HG03039 (cell line): ENCODE measurements at regions not wholly inside any gene's neighbourhood (a gene's known extent, or its start where the extent isn't known, plus 50 kb on each side); places are given as distances from the start of the nearest gene placed in this dataset.

Experiments used
- ATAC-seq: cut with Tn5 transposase; IDR thresholded peaks from one replicate; pipeline ENCODE4 v1.9.1; 2021; ENCODE audit warnings: mild to moderate bottlenecking, moderate library complexity; ENCODE audit not compliant: unreplicated experiment

DNA sequence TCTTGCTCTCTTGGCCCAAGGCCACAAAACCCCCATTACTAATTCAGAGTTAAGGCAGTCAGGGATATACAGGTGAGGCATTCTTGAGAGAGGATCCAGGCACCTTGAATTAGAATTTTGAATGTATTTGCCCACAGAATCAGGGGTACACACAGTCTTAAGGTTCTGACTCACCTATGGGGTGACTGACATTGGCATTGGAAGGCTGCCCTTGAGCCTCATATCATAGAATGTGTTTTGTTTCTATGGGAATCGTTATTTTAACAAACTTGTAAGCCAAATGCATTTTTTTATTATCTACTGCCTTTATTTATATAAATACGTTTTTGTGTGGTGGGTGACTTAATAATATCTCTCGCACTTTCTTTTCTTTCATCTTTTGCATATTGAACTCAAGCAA, 218.6 kb upstream of the CITED2 start:
- no peak for ATAC-seq

DNA sequence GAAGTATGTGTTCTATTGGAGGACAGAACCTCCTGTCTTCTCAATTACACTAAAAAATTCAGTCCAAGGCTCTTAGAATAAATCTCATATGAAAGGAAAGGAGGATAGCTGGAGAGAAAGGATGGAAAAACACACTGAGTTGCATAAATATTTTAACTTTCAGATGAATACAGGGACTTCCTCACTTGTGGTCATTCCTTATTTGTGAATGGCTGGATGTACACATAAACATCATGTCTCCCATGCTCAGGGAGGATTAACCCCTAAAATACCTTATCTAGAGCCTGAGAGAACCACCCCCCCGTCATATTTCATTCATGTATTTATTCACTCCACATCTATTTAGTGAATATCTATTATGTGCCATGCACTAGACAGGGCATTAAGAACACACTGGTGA, 217.6 kb upstream of the CITED2 start:
- no peak for ATAC-seq

DNA sequence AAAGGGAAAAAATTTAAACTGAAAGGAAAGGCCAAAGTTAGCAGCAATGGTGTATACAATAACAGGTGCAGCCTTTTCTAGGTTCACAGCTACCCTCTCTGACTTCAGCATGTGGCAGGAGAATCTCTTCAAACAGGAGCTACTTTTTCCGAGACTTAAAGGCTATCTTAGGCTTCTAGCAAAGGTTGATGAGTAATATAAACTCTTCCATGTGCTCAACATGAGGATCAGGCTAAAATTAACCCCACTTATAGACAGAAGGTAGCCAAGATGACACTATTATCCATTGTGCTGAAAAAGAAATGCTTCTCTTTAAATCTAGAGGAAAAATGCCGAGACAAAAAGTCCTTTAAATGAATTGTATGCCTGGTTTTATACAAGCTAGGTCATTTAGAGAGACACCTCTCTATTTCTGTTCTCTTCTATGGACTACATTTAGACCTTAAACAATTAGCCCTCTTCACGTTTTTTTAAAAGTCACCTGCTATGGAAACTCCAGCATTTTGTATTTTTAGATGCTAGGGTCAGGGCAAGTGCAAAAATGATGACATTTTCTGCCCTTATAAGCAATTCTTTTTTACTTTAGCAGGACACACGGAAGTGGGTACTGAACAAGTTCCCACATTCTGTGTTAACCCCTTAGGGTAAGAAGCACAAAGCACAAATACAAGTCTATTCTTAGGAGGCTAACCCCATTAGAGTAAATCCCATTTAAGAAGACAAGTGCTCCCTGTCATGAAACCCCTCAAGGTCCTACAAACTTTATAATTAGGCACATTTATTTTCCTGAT, 216.8 kb upstream of the CITED2 start:
- ATAC-seq, result no peak

- no peak for ATAC-seq
These were observed 215.8 kb upstream of the CITED2 start for GRCh38 chr6:139590206-139590605.

GRCh38 chr6:139588734-139589593, 214.5 kb upstream of the CITED2 start:
- ATAC-seq, result no peak

DNA sequence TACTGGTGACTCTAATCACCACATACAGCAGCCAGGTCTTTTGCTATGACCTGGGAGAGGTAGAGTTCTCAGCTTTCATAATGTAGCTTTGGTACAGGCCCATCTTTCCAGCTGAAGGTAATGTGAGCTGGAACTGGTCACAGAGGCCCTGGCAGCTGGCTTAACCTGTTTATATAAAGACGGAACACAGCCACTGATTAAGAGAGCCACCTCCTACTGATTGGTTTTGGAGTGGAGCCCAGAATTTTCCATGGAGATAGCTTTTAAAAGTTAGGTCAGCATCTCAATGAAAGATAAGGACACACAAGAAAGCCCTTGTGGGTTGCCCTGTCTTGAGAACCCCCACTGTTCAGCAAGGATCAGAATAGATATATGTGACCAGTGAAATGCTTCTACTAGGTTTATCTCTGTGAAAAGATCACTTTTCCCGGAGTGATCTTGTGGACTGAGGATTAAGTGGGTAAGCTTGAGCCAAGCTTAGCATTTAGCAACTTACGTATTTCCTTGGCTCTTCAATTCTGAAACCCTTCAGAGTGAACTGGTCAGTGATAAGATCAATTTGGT, 213.7 kb upstream of the CITED2 start:
- ATAC-seq, result no peak

DNA sequence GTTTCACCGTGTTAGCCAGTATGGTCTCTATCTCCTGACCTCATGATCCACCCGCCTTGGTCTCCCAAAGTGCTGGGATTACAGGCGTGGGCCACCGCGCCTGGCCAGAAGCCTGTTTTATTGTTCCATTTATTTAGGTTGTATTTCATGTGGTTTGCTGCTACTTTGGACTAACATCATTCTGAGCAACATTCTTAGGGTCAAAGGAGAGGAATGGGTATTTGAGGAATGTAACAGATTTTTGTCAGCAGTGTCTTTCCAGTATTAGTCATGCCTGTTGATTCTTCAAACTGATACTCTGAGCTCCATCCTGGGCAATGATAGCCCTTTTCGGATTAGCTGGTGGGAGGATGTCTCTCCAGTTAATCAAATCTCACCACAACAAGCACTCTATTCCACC, 213.0 kb upstream of the CITED2 start:
- ATAC-seq, result no peak

DNA sequence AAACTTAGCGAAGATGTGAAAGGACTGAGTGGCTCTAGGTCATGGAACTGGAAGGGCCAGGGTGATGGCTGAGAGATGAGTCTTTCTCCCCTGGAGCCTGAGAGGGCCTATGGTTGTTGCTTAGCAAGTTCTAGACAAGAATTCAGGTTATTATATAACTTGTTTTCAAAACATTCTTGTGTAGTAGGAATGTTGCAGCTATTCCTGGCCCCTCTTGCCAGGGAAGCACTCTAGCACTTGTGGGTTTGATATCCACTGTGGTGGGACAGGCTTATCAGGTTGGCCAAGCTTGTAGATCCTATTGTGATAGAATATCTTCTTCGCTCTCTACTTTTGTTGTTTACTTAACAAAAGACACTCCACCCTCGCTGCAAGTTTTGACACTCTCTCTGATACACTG, 211.8 kb upstream of the CITED2 start:
- no peak for ATAC-seq

GRCh38 chr6:139584599-139584998, 210.2 kb upstream of the CITED2 start:
- no peak for ATAC-seq

GRCh38 chr6:139583420-139583819, 209.0 kb upstream of the CITED2 start:
- no peak for ATAC-seq

GRCh38 chr6:139582956-139583355, 208.5 kb upstream of the CITED2 start:
- ATAC-seq, result no peak

- ATAC-seq, result no peak
These were observed 207.0 kb upstream of the CITED2 start for GRCh38 chr6:139581485-139581865.

DNA sequence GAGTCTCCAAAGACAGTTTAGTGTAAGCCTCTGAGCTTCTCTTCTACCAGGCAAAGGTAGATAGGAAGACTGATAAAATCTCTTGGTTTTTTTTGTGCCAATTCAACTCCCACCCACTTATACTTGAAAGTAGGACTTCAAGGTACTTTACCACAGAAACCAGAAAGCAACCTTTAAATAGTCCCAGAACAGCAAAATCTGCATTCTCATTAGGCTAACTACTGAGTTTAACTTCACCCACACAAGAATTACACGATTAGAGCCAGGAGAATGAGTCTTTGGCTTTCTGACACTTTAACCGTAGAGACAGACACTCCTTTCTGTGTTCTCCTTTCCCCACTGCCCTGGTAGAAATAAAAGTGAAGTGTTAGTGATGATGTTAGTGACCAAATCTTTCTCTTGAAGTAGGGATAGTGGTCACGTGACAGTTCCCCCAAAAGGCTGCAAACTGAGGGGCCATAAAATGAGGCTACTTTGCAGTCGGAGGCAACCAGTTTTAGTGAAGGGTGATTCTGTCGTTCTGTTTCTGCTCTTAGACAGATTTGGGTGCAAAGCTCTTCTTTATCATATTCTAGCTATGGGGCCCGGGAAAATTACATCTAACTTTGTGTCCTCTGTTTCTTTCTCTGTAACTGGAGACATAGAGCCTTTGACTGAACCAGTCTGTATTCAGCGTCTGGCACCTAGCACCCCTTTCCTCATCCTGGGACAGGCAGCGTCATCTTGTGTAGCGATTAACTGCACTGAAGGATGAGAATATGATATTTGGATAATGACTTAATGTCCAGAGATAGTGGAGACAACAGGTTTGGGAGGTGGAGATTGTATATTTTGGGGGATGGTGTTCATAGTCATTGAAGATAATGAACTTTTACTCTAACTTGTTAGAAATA, 206.4 kb upstream of the CITED2 start:
- ATAC-seq, result peak; percentile 93

GRCh38 chr6:139577763-139578604, 203.5 kb upstream of the CITED2 start:
- no peak for ATAC-seq

DNA sequence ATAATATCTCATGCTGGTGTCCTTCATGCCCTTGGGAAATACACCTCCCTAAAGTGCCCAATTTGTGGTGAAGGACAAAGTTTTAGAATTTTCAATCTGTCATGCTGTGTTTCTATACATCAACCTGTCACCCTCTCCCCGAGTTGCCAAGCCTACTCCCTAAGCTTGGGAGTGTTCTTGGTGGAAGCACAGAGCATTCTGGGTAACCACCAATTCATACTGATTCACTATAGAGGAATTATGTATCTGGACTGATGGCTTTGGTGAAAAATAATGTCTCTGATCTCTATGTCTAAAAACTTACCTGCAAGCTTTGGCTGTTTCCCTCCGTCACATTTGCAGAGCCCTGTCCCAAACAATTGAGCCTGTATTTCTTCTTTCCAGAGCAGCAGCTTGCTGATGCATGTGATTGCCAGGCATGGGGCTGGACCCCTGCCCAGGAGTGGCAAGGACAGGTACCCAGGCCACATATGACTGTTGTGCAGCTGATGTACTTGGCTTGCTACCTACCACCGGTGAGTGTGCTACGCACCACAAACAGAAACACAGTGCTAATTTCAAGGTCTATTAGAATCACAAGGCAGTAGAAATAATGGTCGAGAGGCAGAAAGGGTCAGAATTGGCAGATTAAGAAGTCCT, 202.8 kb upstream of the CITED2 start:
- ATAC-seq, result no peak

DNA sequence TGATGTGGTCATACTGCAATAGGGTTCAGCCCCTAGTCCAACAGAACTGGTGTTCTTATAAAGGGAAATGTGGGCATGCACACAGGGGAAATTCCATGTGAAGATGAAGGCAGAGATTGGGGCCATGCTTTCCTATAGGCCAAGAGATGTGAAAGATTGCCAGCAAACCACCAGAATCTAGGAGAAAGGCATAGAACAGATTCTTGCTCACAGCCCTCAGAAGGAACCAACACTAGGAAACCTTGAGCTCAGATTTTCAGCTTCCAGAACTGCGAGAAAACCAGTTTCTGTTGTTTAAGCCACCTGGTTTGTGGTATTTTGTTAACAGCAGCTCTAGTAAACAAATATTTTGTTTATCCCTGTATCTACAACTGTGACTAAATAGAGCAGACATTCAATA, 197.6 kb upstream of the CITED2 start:
- no peak for ATAC-seq

GRCh38 chr6:139570166-139570565, 195.7 kb upstream of the CITED2 start:
- ATAC-seq, result no peak

- no peak for ATAC-seq
These were observed 195.1 kb upstream of the CITED2 start for GRCh38 chr6:139569566-139569965.

DNA sequence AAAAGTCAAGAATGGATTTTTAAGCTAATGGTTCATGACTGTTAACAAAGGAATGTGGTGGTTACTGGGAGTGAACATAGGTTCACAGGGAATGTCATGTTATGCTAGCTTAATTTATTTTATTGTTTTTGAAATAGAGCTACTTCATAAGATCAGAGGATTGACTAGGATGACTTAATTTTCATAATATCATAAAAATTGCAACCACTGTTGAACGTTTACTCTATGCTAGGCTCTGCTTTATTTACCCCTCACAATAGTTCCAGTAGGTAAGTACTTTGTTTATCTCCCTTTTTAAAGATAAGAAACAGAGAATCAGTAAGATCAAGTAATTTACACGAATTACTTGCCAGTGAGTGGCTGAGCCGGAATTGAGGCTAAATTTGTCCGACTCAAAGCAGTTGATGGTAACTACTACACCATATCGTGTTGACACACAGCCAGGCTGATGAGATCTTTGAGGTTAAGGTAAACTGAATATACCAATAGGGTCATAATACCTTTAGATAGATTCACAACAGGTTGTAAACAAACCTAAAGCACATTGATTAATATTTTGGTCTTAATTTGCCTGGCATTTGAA, 194.6 kb upstream of the CITED2 start:
- no peak for ATAC-seq
